Activated CD8-positive, alpha-beta memory T cell treated with anti-CD3 and anti-CD28 coated beads, Interleukin-2, amount 50 U/mL, for 24 hours (primary cell): ENCODE measurements at regions not wholly inside any gene's neighbourhood (a gene's known extent, or its start where the extent isn't known, plus 50 kb on each side); places are given as distances from the start of the nearest gene placed in this dataset.
A peak's percentile ranks its signal among the peaks of the same experiment; 100 is the strongest.
"Not testable (repeated sequence)": the region's sequence is repeated elsewhere in the genome, so short reads cannot be mapped to it uniquely, and the experiment has no call there.

Experiments
- DNase-seq: peaks from one replicate; pipeline ENCODE4 v3.0.0-alpha.2; 2020; ENCODE audit errors: extremely low read depth

- DNase-seq: not testable (repeated sequence)
Observed at GRCh38 chr2:37806004-37806403, 119.1 kb upstream of the RMDN2 start.

GRCh38 chr2:37809525-37809924 is 115.6 kb upstream of the RMDN2 start:
- DNase-seq: no peak

- DNase-seq: no peak
Observed at GRCh38 chr2:37809931-37810570, 115.0 kb upstream of the RMDN2 start.

- no peak for DNase-seq
Observed at GRCh38 chr2:37812414-37812813, 112.7 kb upstream of the RMDN2 start.

DNA sequence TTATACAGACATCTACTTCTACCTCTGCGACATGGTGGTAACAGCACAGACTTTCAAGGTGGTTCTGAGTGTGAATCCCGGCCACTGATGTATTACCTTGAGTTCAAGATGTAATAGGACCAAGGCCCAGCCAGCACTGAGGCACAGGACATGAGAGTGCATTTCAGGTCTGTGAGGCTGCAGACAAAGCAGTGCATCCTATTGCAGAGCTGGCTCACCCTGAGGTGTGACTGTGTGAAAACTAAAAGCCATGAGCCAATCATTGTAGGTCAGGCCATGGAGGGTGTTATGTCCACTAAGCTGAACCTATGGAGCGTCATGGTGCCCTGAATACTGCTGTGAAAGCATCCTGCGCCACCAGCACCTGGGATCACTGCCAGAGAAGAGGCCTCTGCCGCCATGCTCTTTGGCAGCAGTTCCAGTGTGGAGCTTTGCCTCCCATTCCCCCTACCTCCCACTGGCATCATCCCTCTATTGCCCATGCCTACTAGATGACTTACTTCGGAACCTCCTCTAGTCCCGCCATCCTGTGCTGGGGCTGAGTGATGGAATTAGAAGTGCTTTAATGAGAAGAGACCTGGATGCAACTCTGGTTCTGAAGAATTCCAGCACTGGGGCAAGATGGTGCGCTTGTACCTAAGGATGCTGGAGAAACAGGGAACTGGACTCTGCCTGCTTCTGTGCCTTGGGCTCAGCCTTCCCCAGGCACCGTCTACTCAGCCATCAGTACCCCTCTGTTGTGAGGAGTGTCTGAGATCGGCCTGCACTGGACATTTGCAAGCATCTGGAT is 112.0 kb upstream of the RMDN2 start:
- DNase-seq: no peak

- DNase-seq: no peak
Observed at GRCh38 chr2:37816036-37816435, 109.1 kb upstream of the RMDN2 start.

GRCh38 chr2:37816686-37817085 is 108.4 kb upstream of the RMDN2 start:
- no peak for DNase-seq

DNA sequence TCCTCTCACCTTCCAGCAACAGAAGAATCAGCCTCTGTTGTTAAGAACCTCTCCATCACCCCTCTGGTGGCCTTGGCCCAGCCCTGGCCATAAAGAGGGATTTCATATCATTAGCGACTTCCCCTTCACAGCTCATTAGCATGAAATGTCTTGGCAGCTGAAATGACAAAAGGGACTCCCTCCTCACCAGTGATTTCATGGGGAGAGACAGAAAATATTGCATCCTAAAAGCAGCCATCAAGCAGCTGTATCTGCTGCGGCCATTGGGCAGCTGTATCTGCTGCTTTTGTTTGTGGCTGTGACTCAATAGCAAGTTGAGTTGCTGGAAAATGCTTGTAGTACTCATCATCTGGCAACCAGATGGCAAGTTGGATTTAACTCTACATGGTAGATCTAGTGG is 105.9 kb upstream of the RMDN2 start:
- DNase-seq: no peak

DNA sequence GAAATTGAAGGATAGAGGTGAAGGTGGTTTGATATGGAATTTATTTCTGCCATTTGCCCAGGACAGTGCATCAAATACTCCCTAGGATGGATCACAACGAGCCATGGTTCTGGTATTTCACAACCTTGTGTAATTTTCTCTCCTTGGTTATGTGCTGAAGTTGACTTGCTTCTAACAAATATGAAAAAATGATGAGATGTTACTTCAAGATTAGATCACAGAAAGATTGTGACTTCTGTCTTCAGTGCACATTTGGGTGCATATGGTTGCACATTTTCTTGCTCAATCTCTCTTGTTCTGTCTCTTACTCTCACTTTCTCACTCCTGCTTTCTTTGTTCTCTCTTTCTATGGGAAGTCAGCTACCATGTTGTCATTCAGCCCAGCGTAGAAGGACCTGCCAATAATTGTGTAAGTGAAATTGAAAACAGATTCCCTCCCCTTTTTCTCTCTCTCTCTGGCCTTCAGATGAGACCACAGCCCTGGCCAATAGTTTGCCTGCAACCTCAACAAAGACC is 104.6 kb upstream of the RMDN2 start:
- DNase-seq: no peak

DNA sequence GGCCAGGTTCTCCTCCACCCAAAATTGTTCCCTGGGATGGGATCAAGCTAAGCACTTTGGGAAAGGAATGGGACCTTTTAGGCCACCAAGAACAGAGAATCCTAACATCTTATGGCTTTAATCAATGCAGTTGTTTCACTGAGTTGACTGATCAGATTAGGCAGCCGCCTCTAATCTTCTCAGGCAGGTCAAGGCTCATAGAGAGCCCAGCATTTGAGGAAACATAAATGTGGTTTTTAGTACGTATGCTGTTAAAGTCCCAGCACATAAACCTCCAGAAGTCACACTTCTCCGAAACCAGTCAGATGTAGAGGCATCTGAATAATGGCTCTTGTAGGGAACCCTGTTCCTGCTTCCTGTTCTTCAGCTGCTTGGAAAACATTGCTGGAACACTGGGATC is 99.5 kb upstream of the RMDN2 start:
- no peak for DNase-seq

- DNase-seq: no peak
Observed at GRCh38 chr2:37826611-37827010, 98.5 kb upstream of the RMDN2 start.

DNA sequence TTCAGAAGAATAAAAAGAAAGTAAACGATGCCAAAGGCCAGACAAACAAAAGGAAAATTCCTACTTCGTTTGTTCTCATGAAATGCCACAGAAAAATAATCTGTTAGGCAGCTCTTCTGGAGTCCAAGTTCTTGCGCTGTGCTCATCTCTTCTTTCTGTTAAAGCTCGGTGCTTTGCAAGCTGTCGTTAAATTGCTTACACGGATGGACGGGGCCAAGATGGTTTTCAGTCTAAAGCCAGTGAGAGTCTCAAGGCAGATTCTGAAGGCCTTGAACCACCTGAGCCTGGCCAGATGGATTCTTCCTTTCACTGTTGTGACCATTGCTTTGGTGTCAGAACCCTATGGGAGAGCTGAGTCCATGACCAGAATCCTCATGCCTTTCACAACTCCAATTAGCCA is 97.6 kb upstream of the RMDN2 start:
- no peak for DNase-seq

- no peak for DNase-seq
Observed at GRCh38 chr2:37827911-37828511, 97.1 kb upstream of the RMDN2 start.

GRCh38 chr2:37829202-37829601 is 95.9 kb upstream of the RMDN2 start:
- no peak for DNase-seq

GRCh38 chr2:37829616-37830395 is 95.3 kb upstream of the RMDN2 start:
- no peak for DNase-seq

DNA sequence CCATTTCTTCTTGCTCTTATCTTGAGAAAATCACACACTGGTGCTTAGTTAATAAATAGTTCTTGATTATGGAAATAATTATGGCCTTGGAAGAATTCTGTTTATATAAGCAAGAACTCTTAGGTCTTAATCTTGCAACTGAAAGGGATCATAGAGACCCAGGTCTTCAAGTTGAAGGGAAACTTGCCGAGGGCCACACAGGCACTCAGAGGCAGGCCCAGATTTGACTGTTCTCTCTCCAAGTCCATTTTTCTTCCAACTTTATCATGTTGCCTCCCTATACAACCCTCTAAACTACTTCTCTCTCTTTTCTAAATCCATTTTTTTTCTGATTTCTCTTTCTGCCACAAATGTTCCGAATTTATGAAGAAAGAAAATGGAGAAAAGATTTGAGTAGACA is 94.5 kb upstream of the RMDN2 start:
- no peak for DNase-seq

GRCh38 chr2:37831081-37831780 is 93.9 kb upstream of the RMDN2 start:
- no peak for DNase-seq

DNA sequence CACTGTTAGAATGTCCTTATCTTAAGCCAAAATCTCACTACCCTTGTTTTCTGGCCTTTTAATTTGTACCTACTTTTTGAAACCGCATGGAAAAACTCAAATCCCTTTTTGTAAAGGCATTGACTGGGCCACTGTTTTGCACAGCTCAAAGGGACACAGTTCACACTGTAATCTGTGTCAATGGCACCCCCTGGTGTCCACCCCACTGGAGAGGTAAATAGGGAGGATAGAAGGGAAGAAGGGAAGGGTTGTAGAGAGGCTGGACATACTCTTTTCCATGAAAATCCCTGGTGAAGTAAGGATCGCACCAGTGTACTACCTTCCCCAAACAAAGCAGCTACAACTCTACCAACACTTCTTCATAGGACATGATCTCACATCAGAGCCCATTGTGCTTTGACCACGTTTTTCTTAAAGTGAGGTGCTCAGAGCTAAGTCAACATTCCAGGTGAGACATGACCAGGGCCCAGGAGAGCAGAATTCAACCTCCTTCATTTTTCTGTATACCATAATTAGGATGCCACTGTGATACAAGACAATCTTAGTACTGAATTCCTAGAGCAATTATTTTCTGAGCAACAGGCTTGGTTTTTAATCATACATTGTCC is 92.4 kb upstream of the RMDN2 start:
- DNase-seq: peak; percentile 66

DNA sequence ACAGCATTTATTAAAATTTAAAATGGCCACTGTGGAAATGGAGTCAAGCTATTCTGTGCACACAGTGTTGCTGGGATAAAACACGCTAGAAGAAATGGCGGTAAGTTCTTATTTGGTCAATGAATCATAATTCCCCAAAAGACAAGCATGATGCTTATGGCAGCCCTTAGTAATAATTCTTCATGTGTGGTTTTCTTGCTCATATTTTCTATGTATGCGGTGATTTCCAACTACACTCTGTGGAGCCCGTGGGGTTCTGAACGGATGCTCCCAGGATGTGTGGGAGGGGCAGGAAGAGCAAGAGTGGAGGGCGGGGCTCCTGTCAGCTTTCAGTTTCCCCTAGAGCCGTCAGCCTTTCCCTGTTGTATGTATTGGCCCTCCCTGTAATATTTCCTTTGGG is 91.7 kb upstream of the RMDN2 start:
- no peak for DNase-seq

DNA sequence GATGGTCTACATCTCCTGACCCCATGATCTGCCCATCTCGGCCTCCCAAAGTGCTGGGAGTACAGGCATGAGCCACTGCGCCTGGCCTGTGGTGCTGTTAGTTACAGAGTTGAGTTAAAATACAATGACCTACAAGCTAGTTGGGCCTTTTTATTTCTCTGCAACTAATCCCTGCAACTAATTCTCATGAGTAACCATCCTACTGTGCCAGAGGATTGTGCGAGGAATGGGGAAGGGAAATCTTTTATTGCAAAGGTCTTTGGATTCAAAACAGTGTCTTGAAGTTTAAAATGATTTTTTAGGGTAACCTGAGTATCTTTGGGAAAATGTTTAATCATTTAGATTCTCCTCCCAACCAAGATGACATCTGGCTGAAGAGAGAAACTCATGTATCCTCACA is 88.8 kb upstream of the RMDN2 start:
- no peak for DNase-seq

- no peak for DNase-seq
Observed at GRCh38 chr2:37836711-37837110, 88.4 kb upstream of the RMDN2 start.
